Right kidney (tissue), 1 donor: ENCODE measurements at regions not wholly inside any gene's neighbourhood (a gene's known extent, or its start where the extent isn't known, plus 50 kb on each side); places are given as distances from the start of the nearest gene placed in this dataset.
"Not testable (repeated sequence)": the region's sequence is repeated elsewhere in the genome, so short reads cannot be mapped to it uniquely, and the experiment has no call there.

Source experiments
- DNase-seq: peaks from one replicate; pipeline ENCODE4 v3.0.0-alpha.2; 2016

- no peak for DNase-seq
These were observed 373.6 kb upstream of the COX7C start for GRCh38 chr5:86244153-86244552.

GRCh38 chr5:86257871-86258270 is 359.9 kb upstream of the COX7C start:
- DNase-seq: no peak

GRCh38 chr5:86284400-86285190 is 333.1 kb upstream of the COX7C start:
- not testable (repeated sequence) for DNase-seq

GRCh38 chr5:86287437-86287836 is 330.3 kb upstream of the COX7C start:
- DNase-seq: not testable (repeated sequence)

- DNase-seq: not testable (repeated sequence)
These were observed 328.0 kb upstream of the COX7C start for GRCh38 chr5:86289786-86290185.

GRCh38 chr5:86292811-86293210 is 324.9 kb upstream of the COX7C start:
- DNase-seq: not testable (repeated sequence)

- DNase-seq: not testable (repeated sequence)
These were observed 315.1 kb upstream of the COX7C start for GRCh38 chr5:86302643-86303042.

GRCh38 chr5:86305050-86305449 is 312.7 kb upstream of the COX7C start:
- DNase-seq: not testable (repeated sequence)

GRCh38 chr5:86314951-86315350 is 302.8 kb upstream of the COX7C start:
- DNase-seq: no peak

GRCh38 chr5:86320266-86320665 is 297.5 kb upstream of the COX7C start:
- no peak for DNase-seq

- DNase-seq: no peak
These were observed 288.4 kb upstream of the COX7C start for GRCh38 chr5:86329318-86329717.

GRCh38 chr5:86330736-86331135 is 287.0 kb upstream of the COX7C start:
- no peak for DNase-seq

GRCh38 chr5:86332851-86333250 is 284.9 kb upstream of the COX7C start:
- no peak for DNase-seq

- no peak for DNase-seq
These were observed 279.9 kb upstream of the COX7C start for GRCh38 chr5:86337667-86338460.

GRCh38 chr5:86354664-86355063 is 263.1 kb upstream of the COX7C start:
- no peak for DNase-seq

GRCh38 chr5:86360801-86361200 is 256.9 kb upstream of the COX7C start:
- DNase-seq: no peak

- DNase-seq: no peak
These were observed 246.7 kb upstream of the COX7C start for GRCh38 chr5:86371061-86371460.

GRCh38 chr5:86374611-86375010 is 243.1 kb upstream of the COX7C start:
- no peak for DNase-seq

- no peak for DNase-seq
These were observed 241.5 kb upstream of the COX7C start for GRCh38 chr5:86376214-86376613.

GRCh38 chr5:86403190-86403589 is 214.6 kb upstream of the COX7C start:
- no peak for DNase-seq

- no peak for DNase-seq
These were observed 213.5 kb upstream of the COX7C start for GRCh38 chr5:86404256-86404655.

GRCh38 chr5:86407711-86408110 is 210.0 kb upstream of the COX7C start:
- no peak for DNase-seq

GRCh38 chr5:86411596-86411995 is 206.1 kb upstream of the COX7C start:
- DNase-seq: no peak

- no peak for DNase-seq
These were observed 190.6 kb upstream of the COX7C start for GRCh38 chr5:86427158-86427557.
